ENCODE measurements at regions not wholly inside any gene's neighbourhood (a gene's known extent, or its start where the extent isn't known, plus 50 kb on each side); places are given as distances from the start of the nearest gene placed in this dataset.

- H3K36me3 ChIP-seq (ENCODE audit: control insufficient read depth in 1 of 2, insufficient read depth in 2 of 2, low read length in 2 of 2) = no peaks in the 10 kb centered on the region
- H3K9ac ChIP-seq (ENCODE audit: low read depth in 1 of 2, low read length in 2 of 2) = no peak overlapping the region
- no peaks in the 10 kb centered on the region for H3K9me3 ChIP-seq (ENCODE audit: control insufficient read depth in 1 of 2, low read length in 2 of 2)
- H3K4me3 ChIP-seq (ENCODE audit: low read depth in 1 of 2, low read length in 2 of 2) = no peak overlapping the region
- peaks cover 6 to 9% of the 10 kb centered on the region in 2 donors for H3K27me3 ChIP-seq (ENCODE audit: control insufficient read depth in 1 of 2, insufficient read depth in 2 of 2, low read length in 2 of 2)
- H3K27ac ChIP-seq (ENCODE audit: low read depth, low read length) = no peak overlapping the region
- H3K4me1 ChIP-seq (ENCODE audit: control insufficient read depth in 1 of 2, insufficient read depth in 2 of 2, low read length in 2 of 2) = no peaks in the 10 kb centered on the region
Measured at GRCh38 chr1:227451954-227452353, 111.4 kb upstream of the ZNF678 start.

GRCh38 chr1:227451057-227451456 lies 112.3 kb upstream of the ZNF678 start:
- no peaks in the 10 kb centered on the region for H3K9me3 ChIP-seq (ENCODE audit: control insufficient read depth in 1 of 2, low read length in 2 of 2)
- H3K4me1 ChIP-seq (ENCODE audit: control insufficient read depth in 1 of 2, insufficient read depth in 2 of 2, low read length in 2 of 2) = no peaks in the 10 kb centered on the region
- H3K36me3 ChIP-seq (ENCODE audit: control insufficient read depth in 1 of 2, insufficient read depth in 2 of 2, low read length in 2 of 2) = no peaks in the 10 kb centered on the region
- H3K27me3 ChIP-seq (ENCODE audit: control insufficient read depth in 1 of 2, insufficient read depth in 2 of 2, low read length in 2 of 2) = peaks cover 5 to 6% of the 10 kb centered on the region in 2 donors
- H3K4me3 ChIP-seq (ENCODE audit: low read depth in 1 of 2, low read length in 2 of 2) = no peak overlapping the region
- no peak overlapping the region for H3K9ac ChIP-seq (ENCODE audit: low read depth in 1 of 2, low read length in 2 of 2)
- no peak overlapping the region for H3K27ac ChIP-seq (ENCODE audit: low read depth, low read length)

GRCh38 chr1:227450489-227450888 lies 112.9 kb upstream of the ZNF678 start:
- Histone ChIP-seq H3K27ac (ENCODE audit: low read depth, low read length) (no peak overlapping the region), H3K36me3 (ENCODE audit: control insufficient read depth in 1 of 2, insufficient read depth in 2 of 2, low read length in 2 of 2) (no peaks in the 10 kb centered on the region), H3K27me3 (ENCODE audit: control insufficient read depth in 1 of 2, insufficient read depth in 2 of 2, low read length in 2 of 2) (peaks cover 5 to 6% of the 10 kb centered on the region in 2 donors), H3K9me3 (ENCODE audit: control insufficient read depth in 1 of 2, low read length in 2 of 2) (no peaks in the 10 kb centered on the region), H3K4me3 (ENCODE audit: low read depth in 1 of 2, low read length in 2 of 2) (no peak overlapping the region), H3K4me1 (ENCODE audit: control insufficient read depth in 1 of 2, insufficient read depth in 2 of 2, low read length in 2 of 2) (no peaks in the 10 kb centered on the region), H3K9ac (ENCODE audit: low read depth in 1 of 2, low read length in 2 of 2) (no peak overlapping the region)

- Histone ChIP-seq H3K27ac (ENCODE audit: low read depth, low read length) (no peak overlapping the region), H3K36me3 (ENCODE audit: control insufficient read depth in 1 of 2, insufficient read depth in 2 of 2, low read length in 2 of 2) (no peaks in the 10 kb centered on the region), H3K4me1 (ENCODE audit: control insufficient read depth in 1 of 2, insufficient read depth in 2 of 2, low read length in 2 of 2) (peaks cover 0 to 5% of the 10 kb centered on the region in 2 donors), H3K4me3 (ENCODE audit: low read depth in 1 of 2, low read length in 2 of 2) (no peak overlapping the region), H3K27me3 (ENCODE audit: control insufficient read depth in 1 of 2, insufficient read depth in 2 of 2, low read length in 2 of 2) (peaks cover 5 to 6% of the 10 kb centered on the region in 2 donors), H3K9me3 (ENCODE audit: control insufficient read depth in 1 of 2, low read length in 2 of 2) (no peaks in the 10 kb centered on the region), H3K9ac (ENCODE audit: low read depth in 1 of 2, low read length in 2 of 2) (no peak overlapping the region)
Measured at GRCh38 chr1:227449741-227450441, 113.5 kb upstream of the ZNF678 start.

GRCh38 chr1:227449051-227449450 lies 114.3 kb upstream of the ZNF678 start:
- Histone ChIP-seq H3K9me3 (ENCODE audit: control insufficient read depth in 1 of 2, low read length in 2 of 2) (no peaks in the 10 kb centered on the region), H3K4me1 (ENCODE audit: control insufficient read depth in 1 of 2, insufficient read depth in 2 of 2, low read length in 2 of 2) (peaks cover 0 to 6% of the 10 kb centered on the region in 2 donors), H3K27me3 (ENCODE audit: control insufficient read depth in 1 of 2, insufficient read depth in 2 of 2, low read length in 2 of 2) (peaks cover 4 to 5% of the 10 kb centered on the region in 2 donors), H3K27ac (ENCODE audit: low read depth, low read length) (no peak overlapping the region), H3K4me3 (ENCODE audit: low read depth in 1 of 2, low read length in 2 of 2) (no peak overlapping the region), H3K9ac (ENCODE audit: low read depth in 1 of 2, low read length in 2 of 2) (no peak overlapping the region), H3K36me3 (ENCODE audit: control insufficient read depth in 1 of 2, insufficient read depth in 2 of 2, low read length in 2 of 2) (no peaks in the 10 kb centered on the region)

GRCh38 chr1:227447531-227447990 lies 115.8 kb upstream of the ZNF678 start:
- H3K27ac ChIP-seq (ENCODE audit: low read depth, low read length) = no peak overlapping the region
- H3K4me3 ChIP-seq (ENCODE audit: low read depth in 1 of 2, low read length in 2 of 2) = peak overlapping the region in 1 of 2 donors; percentile 32
- no peaks in the 10 kb centered on the region for H3K9me3 ChIP-seq (ENCODE audit: control insufficient read depth in 1 of 2, low read length in 2 of 2)
- peaks cover 0 to 6% of the 10 kb centered on the region in 2 donors for H3K4me1 ChIP-seq (ENCODE audit: control insufficient read depth in 1 of 2, insufficient read depth in 2 of 2, low read length in 2 of 2)
- H3K9ac ChIP-seq (ENCODE audit: low read depth in 1 of 2, low read length in 2 of 2) = no peak overlapping the region
- no peaks in the 10 kb centered on the region for H3K27me3 ChIP-seq (ENCODE audit: control insufficient read depth in 1 of 2, insufficient read depth in 2 of 2, low read length in 2 of 2)
- H3K36me3 ChIP-seq (ENCODE audit: control insufficient read depth in 1 of 2, insufficient read depth in 2 of 2, low read length in 2 of 2) = no peaks in the 10 kb centered on the region

- Histone ChIP-seq H3K4me1 (ENCODE audit: control insufficient read depth in 1 of 2, insufficient read depth in 2 of 2, low read length in 2 of 2) (peaks cover 0 to 6% of the 10 kb centered on the region in 2 donors), H3K9ac (ENCODE audit: low read depth in 1 of 2, low read length in 2 of 2) (no peak overlapping the region), H3K36me3 (ENCODE audit: control insufficient read depth in 1 of 2, insufficient read depth in 2 of 2, low read length in 2 of 2) (no peaks in the 10 kb centered on the region), H3K4me3 (ENCODE audit: low read depth in 1 of 2, low read length in 2 of 2) (no peak overlapping the region), H3K27ac (ENCODE audit: low read depth, low read length) (no peak overlapping the region), H3K27me3 (ENCODE audit: control insufficient read depth in 1 of 2, insufficient read depth in 2 of 2, low read length in 2 of 2) (no peaks in the 10 kb centered on the region), H3K9me3 (ENCODE audit: control insufficient read depth in 1 of 2, low read length in 2 of 2) (no peaks in the 10 kb centered on the region)
Measured at GRCh38 chr1:227445746-227446145, 117.6 kb upstream of the ZNF678 start.

GRCh38 chr1:227445092-227445674 lies 118.2 kb upstream of the ZNF678 start:
- Histone ChIP-seq H3K27ac (ENCODE audit: low read depth, low read length) (no peak overlapping the region), H3K36me3 (ENCODE audit: control insufficient read depth in 1 of 2, insufficient read depth in 2 of 2, low read length in 2 of 2) (no peaks in the 10 kb centered on the region), H3K9ac (ENCODE audit: low read depth in 1 of 2, low read length in 2 of 2) (no peak overlapping the region), H3K4me3 (ENCODE audit: low read depth in 1 of 2, low read length in 2 of 2) (no peak overlapping the region), H3K27me3 (ENCODE audit: control insufficient read depth in 1 of 2, insufficient read depth in 2 of 2, low read length in 2 of 2) (no peaks in the 10 kb centered on the region), H3K9me3 (ENCODE audit: control insufficient read depth in 1 of 2, low read length in 2 of 2) (no peaks in the 10 kb centered on the region), H3K4me1 (ENCODE audit: control insufficient read depth in 1 of 2, insufficient read depth in 2 of 2, low read length in 2 of 2) (peaks cover 0 to 6% of the 10 kb centered on the region in 2 donors)

GRCh38 chr1:227440182-227440581 lies 121.9 kb upstream of the CDC42BPA start:
- H3K9me3 ChIP-seq (ENCODE audit: control insufficient read depth in 1 of 2, low read length in 2 of 2) = no peaks in the 10 kb centered on the region
- no peak overlapping the region for H3K4me3 ChIP-seq (ENCODE audit: low read depth in 1 of 2, low read length in 2 of 2)
- no peaks in the 10 kb centered on the region for H3K27me3 ChIP-seq (ENCODE audit: control insufficient read depth in 1 of 2, insufficient read depth in 2 of 2, low read length in 2 of 2)
- H3K9ac ChIP-seq (ENCODE audit: low read depth in 1 of 2, low read length in 2 of 2) = no peak overlapping the region
- no peaks in the 10 kb centered on the region for H3K36me3 ChIP-seq (ENCODE audit: control insufficient read depth in 1 of 2, insufficient read depth in 2 of 2, low read length in 2 of 2)
- H3K4me1 ChIP-seq (ENCODE audit: control insufficient read depth in 1 of 2, insufficient read depth in 2 of 2, low read length in 2 of 2) = peaks cover 3 to 4% of the 10 kb centered on the region in 2 donors
- H3K27ac ChIP-seq (ENCODE audit: low read depth, low read length) = no peak overlapping the region

GRCh38 chr1:227437495-227438008 lies 119.3 kb upstream of the CDC42BPA start:
- Histone ChIP-seq H3K27me3 (ENCODE audit: control insufficient read depth in 1 of 2, insufficient read depth in 2 of 2, low read length in 2 of 2) (no peaks in the 10 kb centered on the region), H3K36me3 (ENCODE audit: control insufficient read depth in 1 of 2, insufficient read depth in 2 of 2, low read length in 2 of 2) (no peaks in the 10 kb centered on the region), H3K9me3 (ENCODE audit: control insufficient read depth in 1 of 2, low read length in 2 of 2) (no peaks in the 10 kb centered on the region), H3K4me3 (ENCODE audit: low read depth in 1 of 2, low read length in 2 of 2) (peak overlapping the region; percentile 65 to 88), H3K9ac (ENCODE audit: low read depth in 1 of 2, low read length in 2 of 2) (peak overlapping the region; percentile 55 to 61), H3K4me1 (ENCODE audit: control insufficient read depth in 1 of 2, insufficient read depth in 2 of 2, low read length in 2 of 2) (peaks cover 0 to 3% of the 10 kb centered on the region in 2 donors), H3K27ac (ENCODE audit: low read depth, low read length) (no peak overlapping the region)

All from duodenal mucosa (tissue), 2 donors.